ENCODE measurements at regions not wholly inside any gene's neighbourhood (a gene's known extent, or its start where the extent isn't known, plus 50 kb on each side); places are given as distances from the start of the nearest gene placed in this dataset.
"Not testable (repeated sequence)": the region's sequence is repeated elsewhere in the genome, so short reads cannot be mapped to it uniquely, and the experiment has no call there.

GRCh38 chr1:221549815-221550214 lies 192.1 kb downstream of the DUSP10 start:
- Histone ChIP-seq H3K9me3 (ENCODE audit: control insufficient read depth in 1 of 2, low read length in 2 of 2) (no peaks in the 10 kb centered on the region), H3K27me3 (ENCODE audit: insufficient read depth, low read length) (no peaks in the 10 kb centered on the region), H3K4me3 (ENCODE audit: low read length in 2 of 2) (no peak overlapping the region), H3K27ac (ENCODE audit: low read depth, low read length) (no peak overlapping the region), H3K4me1 (ENCODE audit: insufficient read depth, low read length) (no peaks in the 10 kb centered on the region), H3K36me3 (ENCODE audit: insufficient read depth, low read length) (no peaks in the 10 kb centered on the region)
- Mint-ChIP-seq H3K27me3 (no peaks in the 10 kb centered on the region), H3K36me3 (no peaks in the 10 kb centered on the region), H3K9me3 (no peaks in the 10 kb centered on the region), H3K4me3 (no peak overlapping the region), H3K27ac (no peak overlapping the region), H3K4me1 (no peaks in the 10 kb centered on the region)
- intact Hi-C loops (cut with micrococcal nuclease) = loop anchor here (5.0 kb wide), 1 partner anchor 307 kb away; no protein-coding TSS in a partner anchor
- no peak for DNase-seq
- ChIA-PET CTCF (ENCODE audit: partially characterized antibody) (no interaction called here), POLR2A (ENCODE audit: partially characterized antibody) (no interaction called here)

- H3K27me3 ChIP-seq (ENCODE audit: insufficient read depth, low read length); CTCF ChIA-PET (ENCODE audit: partially characterized antibody); H3K36me3 Mint-ChIP-seq; POLR2A ChIA-PET (ENCODE audit: partially characterized antibody); H3K27me3 Mint-ChIP-seq; H3K9me3 ChIP-seq (ENCODE audit: control insufficient read depth in 1 of 2, low read length in 2 of 2); H3K4me3 Mint-ChIP-seq; H3K27ac ChIP-seq (ENCODE audit: low read depth, low read length); H3K27ac Mint-ChIP-seq; H3K4me1 ChIP-seq (ENCODE audit: insufficient read depth, low read length); H3K4me3 ChIP-seq (ENCODE audit: low read length in 2 of 2); DNase-seq; H3K9me3 Mint-ChIP-seq; H3K4me1 Mint-ChIP-seq; H3K36me3 ChIP-seq (ENCODE audit: insufficient read depth, low read length): not testable (repeated sequence)
- intact Hi-C loops (cut with micrococcal nuclease) = loop anchor here (5.0 kb wide), 1 partner anchor 305 kb away; no protein-coding TSS in a partner anchor
Measured at GRCh38 chr1:221552792-221553191, 189.1 kb downstream of the DUSP10 start.

GRCh38 chr1:221555689-221556433 lies 186.0 kb downstream of the DUSP10 start:
- Mint-ChIP-seq H3K27ac (no peak overlapping the region), H3K27me3 (no peaks in the 10 kb centered on the region), H3K4me3 (no peak overlapping the region), H3K4me1 (no peaks in the 10 kb centered on the region), H3K36me3 (no peaks in the 10 kb centered on the region), H3K9me3 (no peaks in the 10 kb centered on the region)
- ChIA-PET CTCF (ENCODE audit: partially characterized antibody) (no interaction called here), POLR2A (ENCODE audit: partially characterized antibody) (interaction anchor here (1.3 kb wide), 1 partner anchor 185 kb away, joined by 3 read pairs; no protein-coding TSS in a partner anchor)
- H3K4me3 ChIP-seq (ENCODE audit: low read length in 2 of 2) = no peak overlapping the region
- no peaks in the 10 kb centered on the region for H3K9me3 ChIP-seq (ENCODE audit: control insufficient read depth in 1 of 2, low read length in 2 of 2)
- intact Hi-C loops (cut with micrococcal nuclease) = no loop called here
- H3K4me1 ChIP-seq (ENCODE audit: insufficient read depth, low read length) = no peaks in the 10 kb centered on the region
- no peaks in the 10 kb centered on the region for H3K36me3 ChIP-seq (ENCODE audit: insufficient read depth, low read length)
- no peak overlapping the region for H3K27ac ChIP-seq (ENCODE audit: low read depth, low read length)
- H3K27me3 ChIP-seq (ENCODE audit: insufficient read depth, low read length) = peaks cover 5% of the 10 kb centered on the region
- no peak for DNase-seq

GRCh38 chr1:221556435-221556834 lies 185.5 kb downstream of the DUSP10 start:
- H3K36me3 ChIP-seq (ENCODE audit: insufficient read depth, low read length) = no peaks in the 10 kb centered on the region
- POLR2A ChIA-PET (ENCODE audit: partially characterized antibody) = no interaction called here
- peaks cover 5% of the 10 kb centered on the region for H3K27me3 ChIP-seq (ENCODE audit: insufficient read depth, low read length)
- CTCF ChIA-PET (ENCODE audit: partially characterized antibody) = no interaction called here
- intact Hi-C loops (cut with micrococcal nuclease) = no loop called here
- no peaks in the 10 kb centered on the region for H3K4me1 ChIP-seq (ENCODE audit: insufficient read depth, low read length)
- no peak overlapping the region for H3K4me3 Mint-ChIP-seq
- H3K4me1 Mint-ChIP-seq = no peaks in the 10 kb centered on the region
- H3K9me3 ChIP-seq (ENCODE audit: control insufficient read depth in 1 of 2, low read length in 2 of 2) = no peaks in the 10 kb centered on the region
- H3K27ac Mint-ChIP-seq = no peak overlapping the region
- no peak for DNase-seq
- no peak overlapping the region for H3K27ac ChIP-seq (ENCODE audit: low read depth, low read length)
- H3K27me3 Mint-ChIP-seq = no peaks in the 10 kb centered on the region
- no peaks in the 10 kb centered on the region for H3K36me3 Mint-ChIP-seq
- no peak overlapping the region for H3K4me3 ChIP-seq (ENCODE audit: low read length in 2 of 2)
- no peaks in the 10 kb centered on the region for H3K9me3 Mint-ChIP-seq

- Histone ChIP-seq H3K27me3 (ENCODE audit: insufficient read depth, low read length) (peaks cover 5% of the 10 kb centered on the region), H3K4me3 (ENCODE audit: low read length in 2 of 2) (no peak overlapping the region), H3K36me3 (ENCODE audit: insufficient read depth, low read length) (no peaks in the 10 kb centered on the region), H3K27ac (ENCODE audit: low read depth, low read length) (no peak overlapping the region), H3K9me3 (ENCODE audit: control insufficient read depth in 1 of 2, low read length in 2 of 2) (no peaks in the 10 kb centered on the region), H3K4me1 (ENCODE audit: insufficient read depth, low read length) (no peaks in the 10 kb centered on the region)
- Mint-ChIP-seq H3K4me1 (no peaks in the 10 kb centered on the region), H3K27ac (no peak overlapping the region), H3K36me3 (no peaks in the 10 kb centered on the region), H3K4me3 (no peak overlapping the region), H3K27me3 (no peaks in the 10 kb centered on the region), H3K9me3 (no peaks in the 10 kb centered on the region)
- CTCF ChIA-PET (ENCODE audit: partially characterized antibody) = no interaction called here
- no peak for DNase-seq
- POLR2A ChIA-PET (ENCODE audit: partially characterized antibody) = no interaction called here
- intact Hi-C loops (cut with micrococcal nuclease) = no loop called here
Measured at GRCh38 chr1:221557013-221557412, 184.9 kb downstream of the DUSP10 start.

- Histone ChIP-seq H3K4me1 (ENCODE audit: insufficient read depth, low read length) (no peaks in the 10 kb centered on the region), H3K36me3 (ENCODE audit: insufficient read depth, low read length) (no peaks in the 10 kb centered on the region), H3K9me3 (ENCODE audit: control insufficient read depth in 1 of 2, low read length in 2 of 2) (no peaks in the 10 kb centered on the region), H3K27ac (ENCODE audit: low read depth, low read length) (no peak overlapping the region), H3K4me3 (ENCODE audit: low read length in 2 of 2) (no peak overlapping the region), H3K27me3 (ENCODE audit: insufficient read depth, low read length) (peaks cover 5% of the 10 kb centered on the region)
- Mint-ChIP-seq H3K27me3 (no peaks in the 10 kb centered on the region), H3K9me3 (no peaks in the 10 kb centered on the region), H3K4me3 (no peak overlapping the region), H3K4me1 (no peaks in the 10 kb centered on the region), H3K36me3 (no peaks in the 10 kb centered on the region), H3K27ac (no peak overlapping the region)
- no peak for DNase-seq
- POLR2A ChIA-PET (ENCODE audit: partially characterized antibody) = no interaction called here
- intact Hi-C loops (cut with micrococcal nuclease) = no loop called here
- CTCF ChIA-PET (ENCODE audit: partially characterized antibody) = no interaction called here
Measured at GRCh38 chr1:221558396-221558795, 183.5 kb downstream of the DUSP10 start.

GRCh38 chr1:221559911-221560310 lies 182.0 kb downstream of the DUSP10 start:
- H3K9me3 Mint-ChIP-seq = no peaks in the 10 kb centered on the region
- DNase-seq = no peak
- Histone ChIP-seq H3K27ac (ENCODE audit: low read depth, low read length) (no peak overlapping the region), H3K36me3 (ENCODE audit: insufficient read depth, low read length) (no peaks in the 10 kb centered on the region), H3K27me3 (ENCODE audit: insufficient read depth, low read length) (peaks cover 5% of the 10 kb centered on the region), H3K4me3 (ENCODE audit: low read length in 2 of 2) (no peak overlapping the region), H3K4me1 (ENCODE audit: insufficient read depth, low read length) (no peaks in the 10 kb centered on the region), H3K9me3 (ENCODE audit: control insufficient read depth in 1 of 2, low read length in 2 of 2) (no peaks in the 10 kb centered on the region)
- no peaks in the 10 kb centered on the region for H3K27me3 Mint-ChIP-seq
- CTCF ChIA-PET (ENCODE audit: partially characterized antibody) = no interaction called here
- H3K36me3 Mint-ChIP-seq = no peaks in the 10 kb centered on the region
- intact Hi-C loops (cut with micrococcal nuclease) = no loop called here
- POLR2A ChIA-PET (ENCODE audit: partially characterized antibody) = no interaction called here
- H3K4me3 Mint-ChIP-seq = no peak overlapping the region
- no peak overlapping the region for H3K27ac Mint-ChIP-seq
- H3K4me1 Mint-ChIP-seq = no peaks in the 10 kb centered on the region

All from CD4-positive, alpha-beta memory T cell (primary cell).